Type B pancreatic cell (in vitro differentiated cells): ENCODE measurements at regions not wholly inside any gene's neighbourhood (a gene's known extent, or its start where the extent isn't known, plus 50 kb on each side); places are given as distances from the start of the nearest gene placed in this dataset.
"Not testable (repeated sequence)": the region's sequence is repeated elsewhere in the genome, so short reads cannot be mapped to it uniquely, and the experiment has no call there.

Experiments
- DNase-seq: peaks from one replicate; pipeline ENCODE4 v3.0.0; 2021; ENCODE audit warnings: mixed read lengths; ENCODE audit not compliant: unreplicated experiment; ENCODE audit errors: extremely low spot score
- H3K27ac Mint-ChIP-seq: 2 replicates; pipeline ENCODE4 v1.8.0; 2021; ENCODE audit warnings: mild to moderate bottlenecking, mixed read lengths
- H3K27me3 Mint-ChIP-seq: 2 replicates; pipeline ENCODE4 v1.8.0; 2021; ENCODE audit warnings: mixed read lengths
- H3K36me3 Mint-ChIP-seq: 2 replicates; pipeline ENCODE4 v1.8.0; 2021; ENCODE audit warnings: mixed read lengths
- H3K4me1 Mint-ChIP-seq: one replicate; pipeline ENCODE4 v1.8.0; 2021; ENCODE audit warnings: mixed read lengths; ENCODE audit not compliant: unreplicated experiment
- H3K4me3 Mint-ChIP-seq: 2 replicates; pipeline ENCODE4 v1.8.0; 2021; ENCODE audit warnings: mild to moderate bottlenecking, mixed read lengths
- H3K9me3 Mint-ChIP-seq: 2 replicates; pipeline ENCODE4 v1.8.0; 2021; ENCODE audit warnings: mixed read lengths
- CTCF ChIP-seq: fragments of 200-600 bp; sonication (generic); conservative IDR thresholded peaks from 2 replicates; pipeline ENCODE4 v1.5.0; 2021; ENCODE audit warnings: antibody characterized with exemption, mild to moderate bottlenecking

- Mint-ChIP-seq H3K36me3 (no peaks in the 10 kb centered on the region), H3K27ac (no peak overlapping the region), H3K9me3 (no peaks in the 10 kb centered on the region), H3K4me1 (no peaks in the 10 kb centered on the region), H3K27me3 (no peaks in the 10 kb centered on the region), H3K4me3 (no peak overlapping the region)
- TF ChIP-seq CTCF: no peak
- no peak for DNase-seq
These were observed 399.8 kb downstream of the SATB2 start for GRCh38 chr2:199057936-199058335.

- no peaks in the 10 kb centered on the region for H3K27me3 Mint-ChIP-seq
- no peak overlapping the region for H3K4me3 Mint-ChIP-seq
These were observed 402.4 kb downstream of the SATB2 start for GRCh38 chr2:199055336-199055735.

GRCh38 chr2:199042660-199043379 is 414.9 kb downstream of the SATB2 start:
- no peak for TF ChIP-seq CTCF
- no peaks in the 10 kb centered on the region for H3K4me1 Mint-ChIP-seq
- no peaks in the 10 kb centered on the region for H3K9me3 Mint-ChIP-seq
- no peak overlapping the region for H3K27ac Mint-ChIP-seq
- no peaks in the 10 kb centered on the region for H3K36me3 Mint-ChIP-seq
- DNase-seq: no peak
- no peak overlapping the region for H3K4me3 Mint-ChIP-seq
- H3K27me3 Mint-ChIP-seq: no peaks in the 10 kb centered on the region

More at GRCh38 chr2:199055336-199055735, 402.4 kb downstream of the SATB2 start:
- no peaks in the 10 kb centered on the region for H3K4me1 Mint-ChIP-seq
- no peak for TF ChIP-seq CTCF
- no peaks in the 10 kb centered on the region for H3K9me3 Mint-ChIP-seq
- no peak overlapping the region for H3K27ac Mint-ChIP-seq
- no peak for DNase-seq
- H3K36me3 Mint-ChIP-seq: no peaks in the 10 kb centered on the region

GRCh38 chr2:199040522-199040921 is 417.2 kb downstream of the SATB2 start:
- H3K4me1 Mint-ChIP-seq: no peaks in the 10 kb centered on the region
- no peaks in the 10 kb centered on the region for H3K9me3 Mint-ChIP-seq
- no peak for TF ChIP-seq CTCF
- H3K4me3 Mint-ChIP-seq: no peak overlapping the region
- no peak overlapping the region for H3K27ac Mint-ChIP-seq
- H3K36me3 Mint-ChIP-seq: no peaks in the 10 kb centered on the region
- H3K27me3 Mint-ChIP-seq: no peaks in the 10 kb centered on the region
- no peak for DNase-seq

- not testable (repeated sequence) for H3K36me3 Mint-ChIP-seq, H3K27me3 Mint-ChIP-seq
These were observed 424.0 kb downstream of the SATB2 start for GRCh38 chr2:199033761-199034160.

GRCh38 chr2:199025146-199025545 is 432.6 kb downstream of the SATB2 start:
- no peak overlapping the region for H3K27ac Mint-ChIP-seq
- H3K36me3 Mint-ChIP-seq: no peaks in the 10 kb centered on the region
- DNase-seq: no peak
- peaks cover 3% of the 10 kb centered on the region for H3K27me3 Mint-ChIP-seq
- H3K4me3 Mint-ChIP-seq: no peak overlapping the region
- no peaks in the 10 kb centered on the region for H3K4me1 Mint-ChIP-seq
- no peaks in the 10 kb centered on the region for H3K9me3 Mint-ChIP-seq
- TF ChIP-seq CTCF: no peak

More at GRCh38 chr2:199033761-199034160, 424.0 kb downstream of the SATB2 start:
- DNase-seq, H3K9me3 Mint-ChIP-seq, H3K4me3 Mint-ChIP-seq, H3K4me1 Mint-ChIP-seq, H3K27ac Mint-ChIP-seq: not testable (repeated sequence)
